Brain microvascular endothelial cell (primary cell): ENCODE measurements at regions not wholly inside any gene's neighbourhood (a gene's known extent, or its start where the extent isn't known, plus 50 kb on each side); places are given as distances from the start of the nearest gene placed in this dataset.

ENCODE experiments used
- DNase-seq: peaks from one replicate; pipeline ENCODE4 v3.0.0-alpha.2; 2020
- H3K27ac ChIP-seq: fragments of 250-450 bp; sonication (Bioruptor Pico); 2 replicates; pipeline ENCODE4 v1.5.1; 2020; ENCODE audit warnings: mild to moderate bottlenecking, moderate library complexity
- H3K27me3 ChIP-seq: fragments of 250-450 bp; sonication (Bioruptor Pico); replicated peaks from 2 replicates; pipeline ENCODE4 v1.5.1; 2020; ENCODE audit warnings: mild to moderate bottlenecking
- H3K36me3 ChIP-seq: fragments of 250-450 bp; sonication (Bioruptor Pico); replicated peaks from 2 replicates; pipeline ENCODE4 v1.5.1; 2020; ENCODE audit warnings: mild to moderate bottlenecking
- H3K4me3 ChIP-seq: 2 replicates; pipeline ENCODE4 v1.5.1; 2011; ENCODE audit warnings: low read depth, mild to moderate bottlenecking, control low read depth, low read length, moderate library complexity
- CTCF ChIP-seq: IDR thresholded peaks from 2 replicates; pipeline ENCODE4 v1.5.1; 2011; ENCODE audit warnings: low read depth, mild to moderate bottlenecking, moderate library complexity, low read length, control low read depth, inconsistent platforms; ENCODE audit errors: missing control alignments
- in situ Hi-C: cut with HindIII; loops from 2 replicates; pipeline ENCODE4 v1.10.0; 2017; ENCODE audit warnings: low sequenced_read_pairs, low pct_ligation_motif_present

DNA sequence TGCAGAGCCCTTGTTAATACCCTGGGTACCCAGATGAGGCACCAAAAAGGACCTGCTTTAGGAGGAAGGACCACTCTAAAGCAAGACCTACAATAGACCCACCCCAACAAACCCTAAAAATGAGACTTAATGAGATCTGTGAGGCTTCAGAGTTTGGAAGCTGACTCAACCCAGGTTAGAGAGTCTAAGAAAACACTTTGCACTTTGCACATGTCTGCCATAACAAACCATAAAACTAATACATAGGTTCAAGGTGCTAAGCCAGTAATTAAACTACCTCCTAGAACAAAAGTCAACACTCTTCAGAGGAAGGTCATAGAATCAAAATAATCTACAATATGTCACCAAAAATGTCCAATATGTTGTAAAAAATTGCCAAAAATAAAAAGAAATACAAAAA lies 124.7 kb upstream of the C1orf21 start:
- in situ Hi-C loops, result no loop called here
- H3K4me3 ChIP-seq, result no peak overlapping the region
- TF ChIP-seq CTCF, result no peak
- DNase-seq, result no peak
- no peak overlapping the region for H3K27ac ChIP-seq
- no peaks in the 10 kb centered on the region for H3K27me3 ChIP-seq
- no peaks in the 10 kb centered on the region for H3K36me3 ChIP-seq

DNA sequence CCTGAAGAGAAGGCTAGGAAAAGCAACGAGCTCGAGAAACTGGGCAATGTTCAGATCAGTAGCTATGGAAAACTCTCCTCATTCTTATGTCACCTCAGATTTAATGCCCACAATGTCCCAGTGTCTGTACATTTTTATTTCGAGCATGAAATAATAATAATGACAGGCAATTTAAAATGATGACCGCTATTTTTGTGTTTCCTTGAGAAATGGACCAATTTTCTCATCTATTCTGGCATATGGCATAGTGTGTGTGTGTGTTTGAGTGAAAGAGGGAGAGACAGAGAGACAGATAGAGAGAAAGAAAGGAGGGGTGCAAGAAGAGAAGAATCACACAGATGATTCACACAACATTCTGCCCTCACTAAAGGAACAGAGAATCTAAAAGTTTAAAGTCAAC lies 119.1 kb upstream of the C1orf21 start:
- no peak for DNase-seq
- TF ChIP-seq CTCF, result no peak
- H3K36me3 ChIP-seq, result no peaks in the 10 kb centered on the region
- no peak overlapping the region for H3K27ac ChIP-seq
- in situ Hi-C loops, result no loop called here
- no peak overlapping the region for H3K4me3 ChIP-seq
- H3K27me3 ChIP-seq, result no peaks in the 10 kb centered on the region

DNA sequence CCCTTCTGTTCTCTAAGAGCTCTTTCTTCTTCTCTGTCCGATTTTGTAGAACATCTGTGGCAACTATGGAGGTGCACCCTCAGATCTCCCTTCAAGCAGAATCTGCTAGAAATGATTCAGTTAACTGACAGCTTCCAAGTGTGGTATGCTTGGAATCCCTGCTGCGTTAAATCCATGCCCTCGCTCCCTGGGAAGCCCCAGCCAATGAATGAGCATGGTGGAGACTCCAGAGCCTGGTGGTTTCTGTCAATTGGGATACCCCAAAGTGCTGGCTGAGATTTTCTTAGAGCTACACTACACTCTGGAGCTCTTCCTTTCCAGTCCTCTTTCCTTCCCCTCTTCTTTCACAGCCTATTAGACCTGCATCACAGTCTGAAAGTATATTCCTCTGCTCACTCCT lies 116.3 kb upstream of the C1orf21 start:
- peak; percentile 26 for DNase-seq
- in situ Hi-C loops, result no loop called here
- Histone ChIP-seq H3K36me3 (no peaks in the 10 kb centered on the region), H3K4me3 (no peak overlapping the region), H3K27ac (no peak overlapping the region), H3K27me3 (no peaks in the 10 kb centered on the region)
- TF ChIP-seq CTCF, result no peak

- in situ Hi-C loops, result no loop called here
- H3K27ac ChIP-seq, result peak overlapping the region; percentile 53
These were observed 114.5 kb upstream of the C1orf21 start for GRCh38 chr1:184272175-184272866.

GRCh38 chr1:184276416-184276815 lies 110.4 kb upstream of the C1orf21 start:
- DNase-seq, result no peak
- Histone ChIP-seq H3K4me3 (no peak overlapping the region), H3K27ac (no peak overlapping the region), H3K27me3 (no peaks in the 10 kb centered on the region), H3K36me3 (no peaks in the 10 kb centered on the region)
- TF ChIP-seq CTCF, result no peak
- in situ Hi-C loops, result no loop called here

More at GRCh38 chr1:184272175-184272866, 114.5 kb upstream of the C1orf21 start:
- peak; percentile 52 for DNase-seq
- Histone ChIP-seq H3K36me3 (no peaks in the 10 kb centered on the region), H3K27me3 (no peaks in the 10 kb centered on the region), H3K4me3 (no peak overlapping the region)
- no peak for TF ChIP-seq CTCF

DNA sequence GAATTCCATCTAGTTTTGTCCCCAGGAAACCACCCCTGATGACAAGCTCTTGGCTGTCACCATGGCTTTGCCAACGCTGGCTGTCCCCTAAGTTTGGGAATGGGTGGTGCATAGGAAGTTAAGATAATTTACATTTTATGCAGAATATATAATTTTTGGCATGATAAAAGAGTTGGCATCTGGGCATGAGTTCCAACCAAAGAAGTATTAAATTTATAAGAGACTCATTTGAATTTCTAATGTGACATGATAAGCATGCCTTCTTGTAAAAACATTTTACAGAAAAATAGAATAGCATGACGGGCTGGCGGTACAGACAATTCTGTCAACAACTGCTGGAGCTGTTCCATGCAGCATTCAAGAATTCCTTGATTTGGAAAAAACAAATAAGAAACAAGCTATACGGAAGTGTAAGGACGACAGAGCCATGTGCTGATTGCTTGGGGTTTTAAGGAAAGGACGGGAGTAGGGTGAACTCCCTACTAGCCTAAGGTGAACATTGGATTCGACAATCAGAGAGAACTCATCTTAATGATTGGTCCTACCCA lies 106.8 kb upstream of the C1orf21 start:
- in situ Hi-C loops, result no loop called here
- no peak for DNase-seq
- TF ChIP-seq CTCF, result no peak
- no peaks in the 10 kb centered on the region for H3K27me3 ChIP-seq
- no peak overlapping the region for H3K27ac ChIP-seq
- H3K36me3 ChIP-seq, result no peaks in the 10 kb centered on the region
- no peak overlapping the region for H3K4me3 ChIP-seq
